WTC11 (cell line): ENCODE measurements at regions not wholly inside any gene's neighbourhood (a gene's known extent, or its start where the extent isn't known, plus 50 kb on each side); places are given as distances from the start of the nearest gene placed in this dataset.

Experiments
- E2F1 ChIP-seq: sonication (generic); formaldehyde crosslinking; IDR thresholded peaks from 2 replicates; pipeline ENCODE4 v1.8.0; 2022; ENCODE audit warnings: mild to moderate bottlenecking, missing genetic modification reagents
- JUN ChIP-seq: sonication (generic); formaldehyde crosslinking; IDR thresholded peaks from 2 replicates; pipeline ENCODE4 v1.8.0; 2023; ENCODE audit warnings: mild to moderate bottlenecking, missing genetic modification reagents
- MYBL2 ChIP-seq: sonication (generic); formaldehyde crosslinking; IDR thresholded peaks from 2 replicates; pipeline ENCODE4 v1.8.1; 2023; ENCODE audit warnings: mild to moderate bottlenecking, moderate library complexity, missing genetic modification reagents
- NR1H2 ChIP-seq: sonication (generic); formaldehyde crosslinking; IDR thresholded peaks from 2 replicates; pipeline ENCODE4 v1.9.0; 2021; ENCODE audit warnings: mild to moderate bottlenecking, moderate library complexity, missing genetic modification reagents
- SMAD4 ChIP-seq: sonication (generic); formaldehyde crosslinking; IDR thresholded peaks from 2 replicates; pipeline ENCODE4 v1.8.0; 2022; ENCODE audit warnings: mild to moderate bottlenecking, missing genetic modification reagents
- TF ChIP-seq, protein P1 (sequence below): fragments of 200-600 bp; IDR thresholded peaks from 2 replicates; pipeline ENCODE4 v1.8.0; 2022; ENCODE audit warnings: antibody characterized with exemption

DNA sequence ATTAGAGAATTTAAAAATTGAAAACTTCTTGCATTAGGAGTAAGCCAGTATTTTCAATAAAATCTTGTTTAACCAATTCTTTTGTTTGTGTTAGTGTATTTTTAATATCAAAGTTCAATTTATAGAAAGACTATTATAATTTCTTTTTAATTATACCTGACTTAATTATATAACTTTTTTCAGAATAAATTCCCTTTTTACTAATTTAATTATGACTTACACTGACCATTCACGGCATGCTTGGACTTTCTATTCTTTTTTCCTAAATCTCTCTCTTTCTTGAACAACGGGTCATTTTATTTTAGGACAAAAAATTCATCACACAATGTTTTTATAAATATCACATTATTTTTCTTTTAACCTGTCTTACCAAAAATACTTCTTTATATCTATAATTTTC is 555.3 kb upstream of the PTGER4 start:
- TF ChIP-seq E2F1 (CRISPR knock-in tag): no peak
- TF ChIP-seq, protein P1, sequence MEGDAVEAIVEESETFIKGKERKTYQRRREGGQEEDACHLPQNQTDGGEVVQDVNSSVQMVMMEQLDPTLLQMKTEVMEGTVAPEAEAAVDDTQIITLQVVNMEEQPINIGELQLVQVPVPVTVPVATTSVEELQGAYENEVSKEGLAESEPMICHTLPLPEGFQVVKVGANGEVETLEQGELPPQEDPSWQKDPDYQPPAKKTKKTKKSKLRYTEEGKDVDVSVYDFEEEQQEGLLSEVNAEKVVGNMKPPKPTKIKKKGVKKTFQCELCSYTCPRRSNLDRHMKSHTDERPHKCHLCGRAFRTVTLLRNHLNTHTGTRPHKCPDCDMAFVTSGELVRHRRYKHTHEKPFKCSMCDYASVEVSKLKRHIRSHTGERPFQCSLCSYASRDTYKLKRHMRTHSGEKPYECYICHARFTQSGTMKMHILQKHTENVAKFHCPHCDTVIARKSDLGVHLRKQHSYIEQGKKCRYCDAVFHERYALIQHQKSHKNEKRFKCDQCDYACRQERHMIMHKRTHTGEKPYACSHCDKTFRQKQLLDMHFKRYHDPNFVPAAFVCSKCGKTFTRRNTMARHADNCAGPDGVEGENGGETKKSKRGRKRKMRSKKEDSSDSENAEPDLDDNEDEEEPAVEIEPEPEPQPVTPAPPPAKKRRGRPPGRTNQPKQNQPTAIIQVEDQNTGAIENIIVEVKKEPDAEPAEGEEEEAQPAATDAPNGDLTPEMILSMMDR: no peak
- TF ChIP-seq MYBL2 (CRISPR knock-in tag): no peak
- TF ChIP-seq JUN (CRISPR knock-in tag): no peak
- no peak for TF ChIP-seq NR1H2
- no peak for TF ChIP-seq SMAD4 (CRISPR knock-in tag)
